HG02852 (cell line): ENCODE measurements at regions not wholly inside any gene's neighbourhood (a gene's known extent, or its start where the extent isn't known, plus 50 kb on each side); places are given as distances from the start of the nearest gene placed in this dataset.

ENCODE experiments used
- ATAC-seq: cut with Tn5 transposase; IDR thresholded peaks from one replicate; pipeline ENCODE4 v1.9.1; 2021; ENCODE audit warnings: mild to moderate bottlenecking, moderate library complexity; ENCODE audit not compliant: unreplicated experiment

DNA sequence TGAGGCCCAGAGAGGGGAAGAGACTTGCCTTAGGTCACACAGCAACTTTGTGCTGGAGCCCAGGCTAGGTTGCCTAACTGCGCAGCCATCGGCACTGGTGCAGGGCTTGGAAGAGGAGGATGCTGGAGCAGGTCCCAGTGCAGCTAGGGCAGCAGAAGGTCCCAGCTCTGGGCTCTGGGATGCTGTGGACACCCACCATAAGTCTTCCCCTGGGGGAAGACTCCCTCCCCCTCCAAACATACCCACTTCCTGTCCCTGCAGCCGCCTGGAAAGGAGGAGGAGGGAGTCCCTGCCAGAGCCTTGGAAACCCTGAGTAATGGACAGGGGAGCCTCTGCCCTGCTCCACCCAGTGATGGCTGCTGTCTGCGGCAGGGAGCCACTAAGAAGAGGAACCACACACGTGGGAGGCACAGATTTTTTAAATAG, 93.6 kb downstream of the NCR2 start:
- no peak for ATAC-seq

DNA sequence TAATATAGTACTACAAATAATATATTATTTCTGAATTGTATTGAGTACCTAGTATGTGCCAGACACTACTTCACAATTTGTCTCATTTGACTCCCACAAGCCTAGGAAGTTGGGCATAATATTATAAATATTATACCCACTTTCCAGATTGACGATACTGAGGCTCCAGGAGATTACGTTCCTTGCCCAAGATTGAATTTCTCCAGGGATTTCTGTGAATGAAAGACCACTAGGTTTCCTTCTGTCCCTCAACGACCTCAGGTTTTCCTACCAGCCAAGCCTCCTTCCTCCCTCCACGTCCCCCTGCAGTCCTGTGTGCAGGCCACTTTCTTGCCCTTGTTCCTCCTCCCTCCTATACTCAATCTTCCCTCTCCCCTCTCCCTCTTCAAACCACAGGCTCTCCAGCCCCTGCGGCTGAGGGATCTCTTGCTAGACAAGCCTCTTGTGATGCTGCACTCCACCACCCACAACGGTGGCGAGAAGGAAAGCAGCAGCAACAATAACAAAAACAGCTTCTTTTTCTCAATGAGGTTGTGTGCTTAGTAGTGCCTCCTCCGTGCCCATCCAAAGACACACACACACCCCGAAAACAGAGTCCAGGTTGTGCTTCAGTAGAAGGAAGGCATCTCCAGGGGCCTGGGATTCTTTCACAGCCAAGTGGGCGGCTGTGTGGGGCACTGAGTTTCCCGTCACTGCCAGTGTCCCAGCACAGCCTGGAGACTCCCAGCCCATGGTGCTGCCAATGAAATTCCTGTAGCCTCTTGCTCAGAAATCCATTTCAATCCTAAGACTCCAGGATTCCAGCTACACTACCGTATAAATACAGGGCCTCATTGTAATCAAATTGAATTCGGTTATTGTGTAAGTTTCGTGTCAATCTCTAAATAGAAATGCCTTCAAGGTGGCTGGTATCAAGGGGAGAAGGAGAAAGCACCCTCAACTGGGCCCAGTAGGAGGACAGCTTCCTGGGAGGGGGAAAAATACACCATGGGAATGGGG, 94.4 kb downstream of the NCR2 start:
- no peak for ATAC-seq

DNA sequence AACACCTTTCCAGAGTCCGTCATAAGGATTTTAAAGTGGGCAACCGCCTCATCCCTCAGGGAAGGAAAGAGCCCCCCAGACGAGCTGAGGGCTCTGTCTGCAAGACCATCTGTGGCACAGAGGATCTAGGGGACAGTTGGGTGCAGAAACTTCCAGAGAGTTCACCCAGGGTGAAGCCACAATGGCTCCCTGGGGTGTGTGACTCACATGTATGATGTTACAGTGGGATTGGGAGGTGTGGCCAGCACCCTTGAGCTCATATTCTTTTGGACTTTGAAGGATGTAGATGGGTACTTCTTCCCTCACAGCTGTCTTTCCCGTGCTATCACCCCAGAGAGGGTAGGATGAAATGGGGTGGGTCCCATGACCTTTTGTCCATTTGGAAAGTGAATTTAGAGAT, 95.5 kb downstream of the NCR2 start:
- ATAC-seq = no peak

DNA sequence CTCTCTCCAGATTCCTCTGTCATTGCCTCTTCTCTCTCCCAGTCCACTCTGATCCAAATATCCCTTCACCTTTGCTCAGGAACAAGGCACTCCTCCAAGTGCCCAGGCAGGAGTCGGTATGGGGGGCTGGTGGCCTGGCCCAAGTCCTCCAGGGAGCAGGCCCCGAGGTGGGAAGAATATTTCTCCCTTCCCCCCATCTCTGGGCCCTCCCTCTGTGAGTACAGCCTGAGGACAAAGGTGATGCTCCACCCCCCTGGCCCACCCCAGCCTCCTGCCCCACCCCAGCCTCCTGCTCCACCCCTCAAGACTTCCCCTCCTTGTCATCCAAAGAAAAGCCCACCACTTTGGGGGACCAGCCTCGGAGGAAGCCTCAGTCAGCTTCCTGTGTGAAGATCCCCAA, 96.9 kb downstream of the NCR2 start:
- ATAC-seq = no peak

DNA sequence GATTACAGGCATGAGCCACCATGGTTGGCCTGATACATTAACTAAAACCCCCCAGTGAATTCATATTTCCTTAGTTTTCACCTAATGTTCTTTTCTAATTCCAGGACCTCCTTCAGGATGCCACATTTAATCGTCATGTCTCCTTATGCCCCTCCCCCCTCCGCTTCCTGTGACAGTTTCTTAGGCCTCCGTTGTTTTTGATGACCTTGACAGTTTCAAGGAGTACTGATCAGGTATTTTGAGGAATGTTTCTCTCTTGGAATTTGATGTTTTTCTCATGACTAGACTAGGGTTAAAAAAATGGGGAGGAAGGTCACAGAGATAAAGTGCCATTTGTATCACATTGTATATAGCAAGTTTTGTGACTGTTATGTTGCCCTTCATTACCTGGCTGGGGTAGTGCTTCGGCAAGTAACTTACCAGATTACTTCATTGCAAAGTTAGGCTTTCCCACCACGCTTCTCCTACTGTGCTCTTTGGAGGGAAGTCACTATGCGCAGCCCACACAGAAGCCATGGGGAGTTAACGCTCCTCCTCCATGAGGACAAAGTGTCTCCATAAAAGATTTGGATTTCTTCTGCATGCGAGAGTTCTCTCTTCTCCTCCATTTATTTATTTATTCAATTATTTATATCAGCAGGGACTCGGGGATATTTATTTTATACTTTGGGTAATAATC, 99.5 kb downstream of the NCR2 start:
- no peak for ATAC-seq

DNA sequence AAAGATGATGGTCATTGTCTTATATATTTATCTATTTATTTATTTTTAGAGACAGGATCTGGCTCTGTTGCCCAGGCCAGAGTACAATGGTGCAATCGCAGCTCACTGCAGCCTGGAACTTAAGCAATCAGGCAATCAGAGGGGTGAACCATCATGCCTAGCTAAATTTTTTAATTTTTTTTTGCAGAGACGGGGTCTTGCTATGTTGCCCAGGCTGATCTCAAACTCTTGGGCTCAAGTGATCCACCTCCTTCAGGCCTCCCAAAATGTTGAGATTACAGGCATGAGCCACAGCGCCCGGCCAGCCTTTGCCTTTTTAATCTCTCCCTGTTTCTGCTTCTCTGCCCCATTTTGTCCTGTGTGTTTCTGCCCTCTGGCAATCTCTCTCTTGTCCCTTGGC, 102.2 kb downstream of the NCR2 start:
- ATAC-seq = no peak

DNA sequence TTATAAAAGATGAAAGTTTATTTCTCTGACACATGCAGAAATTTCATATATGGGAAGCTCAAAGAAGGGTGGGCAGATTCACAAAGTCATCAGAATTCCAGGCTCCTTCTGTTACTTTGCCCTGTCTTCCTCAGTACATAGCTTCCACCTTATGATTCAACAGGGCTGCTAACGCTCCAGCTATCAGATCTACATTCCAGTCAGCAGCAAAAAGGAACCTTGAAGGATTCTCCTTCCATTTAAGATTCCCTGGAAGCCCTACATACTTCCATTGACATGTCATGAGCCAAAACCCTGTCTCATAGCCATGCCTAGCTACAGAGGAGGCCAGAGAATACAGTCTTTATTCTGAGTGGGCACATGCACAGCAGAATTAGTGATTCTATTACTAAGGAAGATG, 103.3 kb downstream of the NCR2 start:
- no peak for ATAC-seq

DNA sequence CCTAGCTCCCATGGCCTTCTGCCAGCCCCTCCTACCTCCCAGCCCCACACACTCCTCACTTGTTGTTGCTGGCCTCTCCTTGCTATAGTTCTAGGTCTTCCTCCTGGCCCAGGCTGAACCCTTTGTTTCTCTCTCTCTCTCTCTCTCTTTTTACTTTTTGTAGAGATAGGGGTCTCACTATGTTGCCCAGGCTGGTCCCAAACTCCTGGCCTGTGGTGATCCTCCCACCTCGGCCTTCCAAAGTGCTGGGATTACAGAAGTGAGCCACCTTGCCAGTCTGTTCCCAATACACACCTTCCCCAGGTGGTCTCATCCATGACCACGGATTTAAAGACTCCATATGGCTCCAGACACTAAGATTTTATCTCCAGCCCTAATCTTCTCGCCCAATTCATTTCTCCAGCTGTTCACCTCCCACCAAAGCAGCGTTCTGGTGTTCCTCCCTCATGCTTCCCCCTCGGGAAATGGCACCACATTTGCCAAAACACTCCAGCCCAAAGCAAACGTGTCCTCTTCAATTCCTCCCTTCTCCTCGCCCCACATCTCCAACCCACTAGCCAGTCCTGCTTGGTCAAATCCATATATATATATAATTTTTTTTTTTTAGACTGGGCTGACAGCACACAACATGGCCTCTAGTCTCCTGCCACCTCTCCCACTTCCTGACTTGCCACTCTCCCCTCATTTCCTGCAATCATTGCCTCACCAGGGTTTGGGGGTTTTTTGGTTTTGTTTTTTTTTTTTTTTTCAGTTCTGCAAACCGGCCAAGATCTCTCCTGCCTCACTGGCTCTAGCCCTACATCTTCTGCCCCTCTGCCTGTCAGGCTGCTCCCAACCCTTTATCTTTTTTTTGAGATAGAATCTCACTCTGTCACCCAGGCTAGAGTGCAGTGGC, 104.4 kb downstream of the NCR2 start:
- ATAC-seq = peak; percentile 65

DNA sequence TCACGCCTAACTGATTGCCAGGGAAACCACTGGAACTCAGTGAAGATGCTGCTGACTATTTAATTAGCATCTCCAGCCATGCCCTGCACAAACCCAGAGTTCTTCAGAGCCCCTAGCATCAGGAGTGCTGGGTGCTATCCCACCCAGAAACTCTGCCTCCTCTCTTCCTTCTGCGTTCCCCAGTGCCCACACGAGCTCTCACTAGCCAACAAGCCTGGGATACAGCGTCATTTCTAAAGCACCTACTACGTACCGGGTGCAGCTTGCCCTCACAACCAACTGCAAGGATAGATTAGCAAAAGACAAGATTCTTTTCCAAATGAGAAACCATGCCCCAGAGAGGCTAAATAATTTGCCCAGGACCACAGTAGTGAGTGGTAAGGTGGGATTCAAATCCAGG, 105.2 kb upstream of the FOXP4 start:
- no peak for ATAC-seq

DNA sequence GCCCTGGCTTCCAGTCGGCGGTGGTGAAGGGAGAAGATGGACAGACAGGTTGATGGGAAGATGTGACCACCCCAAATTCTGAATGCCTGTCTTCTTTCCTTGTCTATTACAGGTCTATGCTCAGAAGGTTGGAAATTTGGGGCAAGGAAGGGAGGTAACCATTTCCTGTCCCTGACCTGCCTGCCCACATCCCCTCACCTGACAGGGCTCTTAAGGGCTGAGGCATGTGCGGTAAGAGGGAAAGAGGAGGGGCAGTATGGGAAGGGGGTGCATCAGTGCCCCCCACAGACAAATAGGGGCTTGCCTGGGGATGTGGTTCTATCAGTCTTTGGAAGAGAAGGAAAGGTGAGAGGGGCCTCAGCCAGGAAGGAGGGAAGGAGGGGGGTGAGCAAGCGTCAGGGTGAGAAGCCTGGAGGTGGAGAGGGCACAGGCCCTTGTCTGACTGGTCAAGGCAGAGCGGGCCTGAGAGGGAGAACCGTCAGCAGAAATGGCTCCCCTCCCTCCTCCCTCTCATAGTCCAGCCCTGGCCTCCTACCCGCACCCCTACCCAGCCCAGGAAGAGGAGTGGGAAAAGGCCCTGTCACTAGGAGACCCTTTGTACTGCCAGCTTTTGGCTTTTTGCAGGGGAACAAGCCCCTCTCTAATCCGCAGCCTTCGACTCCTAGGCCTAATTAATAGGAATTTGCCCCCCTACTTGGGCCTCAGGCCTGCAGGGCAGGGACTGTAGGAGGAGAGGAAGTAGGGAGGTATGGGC, 104.4 kb upstream of the FOXP4 start:
- no peak for ATAC-seq

DNA sequence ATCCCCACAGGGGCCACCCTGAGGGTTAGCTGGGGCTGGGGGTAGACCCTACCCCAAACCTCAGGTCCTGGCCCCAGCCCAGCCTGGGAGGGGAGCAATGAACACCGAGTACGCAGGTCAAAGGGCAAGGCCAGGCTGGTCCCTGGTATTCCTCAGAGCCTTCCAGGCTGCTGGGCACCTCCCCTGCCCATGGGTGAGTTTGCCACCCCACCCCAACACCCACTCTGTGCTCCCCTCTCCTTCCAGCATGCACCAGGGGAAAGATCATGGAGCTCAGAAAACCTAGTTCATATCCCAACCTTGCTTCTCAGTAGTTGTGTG, 103.9 kb upstream of the FOXP4 start:
- ATAC-seq = no peak

DNA sequence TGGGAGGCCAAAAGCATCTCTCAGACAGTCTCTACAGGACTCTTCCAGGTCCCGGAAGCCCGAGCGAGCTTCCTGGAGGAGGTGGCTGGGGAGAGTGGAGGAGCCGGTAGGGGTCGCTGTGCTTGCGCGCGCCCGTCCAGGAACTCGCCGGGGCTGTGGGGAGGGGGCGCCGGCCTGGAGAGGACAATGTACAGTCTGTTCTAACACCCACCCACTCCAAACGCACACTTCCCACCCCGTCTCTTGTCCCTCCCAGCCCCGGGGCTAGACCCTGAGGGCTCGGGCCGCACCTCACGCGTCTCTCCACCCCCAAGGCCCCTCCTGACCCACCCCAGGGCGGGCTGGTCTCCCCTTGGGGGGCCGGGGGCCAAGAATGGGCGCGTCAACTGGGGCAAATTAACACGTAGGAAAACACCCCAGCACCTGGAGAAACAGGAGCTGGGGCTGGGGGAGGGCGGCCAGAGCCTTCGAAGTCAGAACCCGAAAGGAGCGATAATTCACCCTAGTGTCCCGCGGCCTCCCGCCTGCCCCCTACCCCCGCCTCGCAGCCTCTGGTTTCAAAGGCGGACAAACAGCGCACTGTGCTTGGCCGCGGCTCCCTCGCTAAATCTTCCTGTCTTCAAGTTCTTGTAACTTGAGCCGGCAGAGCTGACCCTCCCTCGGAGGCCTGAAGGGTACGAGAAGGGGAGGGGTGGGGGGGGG, 103.2 kb upstream of the FOXP4 start:
- no peak for ATAC-seq

DNA sequence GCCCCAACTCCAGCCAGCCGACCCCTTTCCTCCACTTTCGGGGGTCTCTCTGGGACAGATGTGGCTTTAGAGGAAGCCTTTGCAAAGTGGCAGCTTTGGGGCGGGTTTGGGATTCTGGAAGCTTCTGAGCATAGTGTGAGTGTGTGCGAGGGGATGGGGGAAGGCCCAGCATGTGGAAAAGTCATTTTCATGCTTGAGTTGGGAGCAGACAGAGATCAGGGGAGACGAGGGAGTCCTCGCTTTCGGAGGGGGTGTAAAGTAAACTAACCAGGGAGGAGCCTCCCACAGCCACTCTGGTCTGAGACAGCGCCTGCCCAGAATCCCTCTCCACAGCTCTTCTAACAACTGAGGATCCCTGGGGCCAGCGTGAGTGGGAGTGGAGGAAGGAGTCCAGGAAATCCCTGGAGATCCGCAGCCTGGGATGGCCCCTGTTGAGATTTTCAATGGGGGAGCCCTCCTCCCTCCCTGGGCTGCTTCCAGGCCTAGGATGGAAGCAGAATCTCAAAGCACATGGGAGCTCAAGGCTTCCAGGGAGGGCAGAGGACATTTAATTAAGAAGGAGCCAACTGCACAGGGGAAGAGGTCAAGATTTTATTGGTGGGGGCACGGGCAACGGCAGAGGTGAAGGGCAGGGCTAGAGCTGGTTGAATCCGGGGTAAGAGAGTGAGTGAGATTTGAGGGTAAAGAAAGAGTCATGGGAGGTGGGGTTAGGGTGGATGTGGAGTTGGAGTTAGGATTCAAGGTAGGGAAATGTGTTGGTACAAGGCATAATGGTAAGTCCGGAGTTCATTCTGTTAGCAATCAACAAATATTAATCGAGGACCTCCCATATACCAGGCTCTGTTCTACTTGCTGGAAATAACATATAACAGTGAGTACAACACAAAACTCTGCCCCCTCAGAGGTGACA, 102.3 kb upstream of the FOXP4 start:
- ATAC-seq = no peak

DNA sequence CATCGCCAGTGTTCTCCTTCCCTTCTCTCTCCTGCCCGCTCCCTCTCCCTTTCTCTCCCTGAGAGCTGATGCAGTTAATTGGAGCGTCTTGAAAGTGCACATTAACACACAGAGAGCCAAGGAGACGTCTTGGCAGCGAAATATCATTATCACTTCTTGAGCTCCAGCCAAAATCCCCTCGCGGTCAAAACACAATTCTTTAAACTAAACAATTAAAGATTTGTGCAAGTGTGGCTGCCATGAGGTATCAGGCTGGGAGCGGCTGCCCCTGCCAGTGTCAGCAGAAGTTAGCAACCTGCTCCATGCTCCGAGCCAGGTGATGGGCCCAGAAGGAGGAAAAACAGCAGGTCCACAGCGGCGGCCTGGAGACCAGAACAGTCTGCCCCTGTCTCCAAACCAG, 100.9 kb upstream of the FOXP4 start:
- no peak for ATAC-seq

DNA sequence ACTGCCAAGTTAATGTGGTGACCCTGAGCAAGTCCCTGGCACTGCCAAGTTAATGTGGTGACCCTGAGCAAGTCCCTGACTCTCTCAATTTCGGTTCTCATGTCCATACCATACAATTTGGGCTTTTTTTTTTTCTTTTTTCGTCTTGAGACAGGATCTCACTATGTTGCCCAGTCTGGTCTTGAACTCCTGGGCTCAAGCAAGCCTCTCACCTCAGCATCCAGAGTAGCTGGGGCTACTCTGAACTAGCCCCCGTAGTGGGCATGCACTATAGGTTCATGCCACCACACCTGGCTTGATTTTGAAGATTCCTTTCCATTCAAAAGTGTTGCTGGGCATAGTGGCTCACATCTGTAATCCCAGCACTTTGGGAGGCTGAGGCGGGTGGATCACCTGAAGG, 100.0 kb upstream of the FOXP4 start:
- no peak for ATAC-seq

DNA sequence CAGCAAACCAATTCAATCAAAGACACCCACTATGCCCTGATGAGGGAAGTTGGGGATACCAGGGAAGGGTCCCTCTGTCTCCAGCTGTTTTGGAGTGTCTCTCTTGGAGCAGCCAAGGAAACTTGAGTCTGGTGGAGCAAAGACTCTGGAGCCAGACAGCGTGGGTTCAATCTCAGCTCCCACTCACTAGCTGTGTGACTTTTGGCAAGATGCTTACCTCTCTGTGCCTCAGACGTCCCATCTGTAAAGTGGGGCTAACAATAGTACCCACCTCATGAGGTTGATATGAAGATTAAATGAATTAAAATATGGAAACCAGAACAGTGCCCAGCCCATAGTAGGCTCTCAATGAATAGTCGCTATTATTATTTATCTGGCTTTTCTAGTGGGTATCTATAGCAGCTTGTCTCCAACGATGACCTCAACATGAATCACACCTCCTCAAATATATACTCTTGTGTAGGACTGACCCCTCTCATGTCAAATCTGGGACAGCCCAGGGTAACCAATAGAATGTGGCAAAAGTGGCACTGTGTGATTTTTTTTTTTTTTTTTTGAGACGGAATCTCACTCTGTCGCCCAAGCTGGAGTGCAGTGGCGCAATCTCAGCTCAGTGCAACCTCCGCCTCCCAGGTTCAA, 99.2 kb upstream of the FOXP4 start:
- ATAC-seq = no peak

DNA sequence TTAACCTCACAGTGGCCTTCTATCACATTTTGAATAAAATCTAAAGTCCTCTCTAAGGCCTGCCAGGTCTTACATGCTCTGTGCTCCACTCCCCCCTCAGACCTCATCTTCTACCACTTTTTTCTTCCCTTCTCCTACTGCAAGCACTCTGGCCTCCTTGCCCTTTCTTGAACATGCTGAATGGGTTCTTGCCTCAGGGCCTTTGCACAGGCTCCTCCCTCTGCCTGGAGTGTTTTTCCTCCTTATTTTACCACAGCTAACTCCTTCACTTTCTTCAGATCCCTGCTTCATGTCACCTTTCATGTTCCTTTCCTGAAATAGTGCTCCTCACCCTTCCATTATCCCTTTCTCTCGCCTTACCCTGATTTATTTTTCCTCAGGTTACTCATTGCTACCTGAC, 97.9 kb upstream of the FOXP4 start:
- ATAC-seq = no peak

DNA sequence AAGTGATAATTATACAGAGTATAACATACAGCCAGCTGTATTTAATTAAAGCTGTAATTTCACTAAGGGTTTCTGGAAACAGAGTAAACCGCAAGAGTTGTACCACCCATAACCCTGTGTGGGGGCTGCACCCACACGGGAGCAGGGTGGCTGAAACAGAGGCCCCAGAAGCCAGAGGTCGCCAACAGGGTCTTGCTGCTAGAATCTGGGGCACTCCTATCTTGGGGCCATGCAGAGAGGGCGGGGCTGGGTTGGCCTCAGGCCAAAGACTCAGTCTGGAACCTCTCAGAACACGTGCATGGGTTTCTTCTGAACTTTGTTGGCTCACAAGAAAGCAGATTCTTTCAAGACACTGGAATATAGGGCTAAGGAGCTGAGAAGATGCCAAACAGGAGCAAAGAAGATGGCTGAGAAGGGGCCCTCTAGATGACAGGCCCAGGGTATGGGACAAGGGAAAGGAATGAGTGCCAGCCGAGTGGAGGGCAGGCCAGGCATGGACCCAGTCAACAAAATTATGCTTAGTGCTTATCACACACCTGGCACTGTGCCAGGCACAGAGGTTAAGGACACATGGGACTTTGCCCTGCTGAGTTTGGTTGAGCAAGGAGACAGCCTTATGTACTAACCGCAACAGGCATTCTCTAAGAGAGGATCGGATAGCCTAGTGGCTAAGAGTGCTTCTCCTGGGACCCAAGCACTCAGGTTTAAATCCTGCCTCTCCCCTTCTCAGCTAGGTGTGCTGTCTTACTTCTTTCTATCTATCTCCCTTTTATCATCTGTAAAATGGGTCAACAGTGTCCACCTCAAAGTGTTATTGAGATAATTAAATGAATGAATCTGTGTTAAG, 96.6 kb upstream of the FOXP4 start:
- no peak for ATAC-seq
